ENCODE measurements at regions not wholly inside any gene's neighbourhood (a gene's known extent, or its start where the extent isn't known, plus 50 kb on each side); places are given as distances from the start of the nearest gene placed in this dataset.

- TF ChIP-seq SP1 (IDR thresholded peaks at IDR 0.05; ENCODE audit: low read depth) (no peak), ZFX (IDR thresholded peaks at IDR 0.05) (no peak), SIN3A (IDR thresholded peaks at IDR 0.05; ENCODE audit: low read depth) (no peak), CTCF (IDR thresholded peaks at IDR 0.05 in 2 of 3, conservative IDR thresholded peaks at IDR 0.05 in 1 of 3; ENCODE audit: borderline replicate concordance in 1 of 3, insufficient read depth in 1 of 3, low read depth in 2 of 3, low read length in 2 of 3) (no peak)
Observed at GRCh38 chr17:79470754-79471153, 140.1 kb downstream of the RBFOX3 start.
